ENCODE measurements at regions not wholly inside any gene's neighbourhood (a gene's known extent, or its start where the extent isn't known, plus 50 kb on each side); places are given as distances from the start of the nearest gene placed in this dataset.

DNA sequence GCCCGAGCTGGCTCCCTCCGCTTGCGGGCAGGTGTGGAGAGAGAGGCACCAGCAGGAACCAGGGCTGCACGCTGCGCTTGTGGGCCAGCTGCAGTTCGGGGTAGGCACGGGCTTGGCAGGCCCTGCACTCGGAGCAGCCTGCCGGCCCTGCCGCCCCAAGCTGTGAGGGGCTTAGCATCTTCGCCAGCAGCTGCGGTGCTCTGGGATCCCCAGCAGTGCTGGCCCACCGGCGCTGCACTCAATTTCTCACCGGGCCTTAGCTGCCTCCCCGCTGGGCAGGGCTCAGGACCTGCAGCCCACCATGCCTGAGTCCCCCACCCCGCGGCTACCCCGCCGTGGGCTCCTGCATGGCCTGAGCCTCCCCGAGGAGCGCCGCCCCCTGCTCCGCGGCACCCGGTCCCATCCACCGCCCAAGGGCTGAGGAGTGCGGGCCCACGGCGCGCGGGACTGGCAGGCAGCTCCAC is 434.4 kb upstream of the RGPD4 start:
- DNase-seq, result no peak

DNA sequence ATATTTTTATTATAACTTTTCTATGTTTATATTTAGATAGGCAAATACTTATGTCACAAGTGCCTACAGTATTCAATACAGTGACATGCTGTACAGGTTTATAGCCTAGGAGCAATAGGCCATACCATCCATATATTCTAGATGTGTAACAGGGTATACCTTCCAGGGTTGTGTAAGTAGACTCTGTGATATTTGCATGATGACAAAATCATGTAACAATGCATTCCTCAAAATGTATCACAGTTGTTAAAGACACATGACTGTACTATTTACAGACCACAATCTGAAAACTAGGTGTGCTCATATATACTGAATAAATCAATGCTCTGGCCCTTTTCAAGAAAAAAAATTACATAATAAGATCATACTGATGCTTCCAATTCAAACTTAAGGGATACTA is 433.2 kb upstream of the RGPD4 start:
- no peak for DNase-seq

DNA sequence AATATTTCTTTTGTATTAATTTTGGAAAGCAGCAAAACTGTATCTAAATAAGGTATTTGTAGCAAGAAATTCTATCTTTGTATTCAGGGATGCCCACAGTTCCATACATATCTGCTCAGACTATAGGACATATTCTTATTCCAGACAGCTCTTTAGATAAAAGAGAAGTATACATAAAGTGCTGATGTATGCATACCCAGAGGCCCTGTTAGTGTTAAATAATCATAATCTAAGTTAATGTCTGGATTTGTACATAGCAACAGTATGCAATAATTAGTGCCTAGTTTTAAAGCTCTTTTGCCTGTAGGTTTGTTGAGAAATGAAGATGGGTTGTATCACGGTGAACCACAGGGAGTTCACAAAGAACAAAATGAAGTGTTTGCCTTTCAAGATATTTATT is 428.0 kb upstream of the RGPD4 start:
- DNase-seq, result no peak

DNA sequence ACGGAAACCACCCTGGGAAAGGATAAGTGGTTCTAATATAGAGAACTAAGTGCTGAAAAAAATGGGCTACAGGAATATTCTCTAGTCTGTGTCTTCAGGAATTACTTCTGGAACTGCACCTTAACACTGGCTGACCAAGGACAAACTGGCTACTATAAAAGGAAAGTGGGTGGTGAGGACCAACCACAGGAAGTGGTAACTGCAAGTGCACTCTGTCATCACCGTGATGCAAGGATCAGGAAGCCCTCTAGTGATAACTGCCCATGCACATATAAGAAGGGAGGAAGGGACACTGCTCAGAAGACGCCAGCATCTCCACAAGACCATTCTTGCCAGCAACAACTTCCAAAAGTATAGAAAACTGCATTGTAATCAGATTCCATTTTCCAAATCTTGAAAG is 424.4 kb upstream of the RGPD4 start:
- DNase-seq, result no peak

DNA sequence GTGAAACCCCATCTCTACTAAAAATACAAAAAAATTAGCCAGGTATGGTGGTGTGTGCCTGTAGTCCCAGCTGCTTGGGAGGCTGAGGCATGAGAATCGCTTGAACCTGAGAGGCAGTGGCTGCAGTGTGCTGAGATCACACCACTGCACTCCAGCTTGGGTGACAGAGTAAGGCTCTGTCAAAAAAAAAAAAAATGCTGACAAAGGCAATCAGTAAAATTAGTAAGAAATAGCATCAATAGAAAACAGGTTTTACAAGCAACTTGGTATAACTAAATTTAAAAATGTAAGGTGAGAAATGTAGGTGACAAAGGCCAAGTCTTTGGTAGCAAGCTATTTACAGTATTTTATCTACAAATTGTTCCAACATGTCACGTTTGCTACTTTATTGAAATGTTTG is 421.4 kb upstream of the RGPD4 start:
- no peak for DNase-seq

DNA sequence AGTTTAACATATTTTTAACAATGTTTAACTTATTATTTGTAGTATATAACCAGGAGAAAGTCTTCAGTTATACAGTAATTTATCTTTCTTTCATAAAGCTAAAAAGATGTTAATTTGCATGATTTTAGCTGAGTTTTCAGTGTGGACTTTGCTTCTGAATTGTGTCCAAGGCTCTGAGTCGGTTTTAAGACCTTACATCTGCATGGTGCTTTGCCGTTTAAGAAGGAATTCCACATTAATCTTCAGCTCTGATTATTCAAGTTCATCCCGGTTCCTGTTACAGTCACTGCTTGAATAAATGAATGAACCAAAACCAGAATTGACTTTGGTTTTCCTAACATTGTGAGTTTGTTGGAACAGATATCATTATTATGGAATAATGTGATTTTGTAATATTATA is 419.7 kb upstream of the RGPD4 start:
- DNase-seq, result no peak

DNA sequence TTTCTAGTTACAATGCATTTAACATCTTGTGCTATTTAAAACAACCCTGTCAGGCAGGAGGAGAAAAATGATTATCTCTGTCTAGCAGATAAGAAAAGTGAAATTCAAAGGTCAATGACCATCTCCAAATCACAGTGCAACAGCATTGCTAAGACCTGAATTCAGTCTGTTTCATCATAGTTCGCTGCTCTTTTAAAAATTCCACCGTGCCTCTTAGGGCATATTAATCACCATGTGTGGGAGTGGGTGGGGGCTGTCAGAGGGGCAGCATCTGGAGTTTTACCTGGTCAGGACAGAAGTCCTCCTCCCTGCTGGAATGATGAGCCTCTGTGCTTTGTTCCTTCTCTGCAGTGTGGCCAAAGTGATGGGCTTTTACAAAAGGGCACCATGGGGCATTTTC is 418.7 kb upstream of the RGPD4 start:
- no peak for DNase-seq

DNA sequence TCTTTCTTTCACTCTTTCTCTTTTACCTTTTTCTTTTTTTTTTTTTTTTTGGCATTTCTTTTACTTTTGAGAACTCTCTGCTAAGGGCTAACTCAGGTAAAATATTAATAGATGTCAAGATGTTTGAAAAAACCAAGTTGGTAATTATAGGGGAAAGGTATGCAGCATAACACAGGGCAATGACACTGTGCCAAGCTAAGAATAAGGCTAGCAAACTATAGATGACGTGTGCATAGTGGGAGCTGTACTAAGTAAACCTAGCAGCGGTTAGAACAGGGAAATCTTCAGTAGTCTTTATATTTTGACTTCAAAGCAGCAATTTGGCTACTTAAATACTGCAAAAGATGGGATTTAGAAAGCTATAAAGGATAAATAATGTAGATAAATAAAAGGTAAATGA is 415.4 kb upstream of the RGPD4 start:
- DNase-seq, result no peak

DNA sequence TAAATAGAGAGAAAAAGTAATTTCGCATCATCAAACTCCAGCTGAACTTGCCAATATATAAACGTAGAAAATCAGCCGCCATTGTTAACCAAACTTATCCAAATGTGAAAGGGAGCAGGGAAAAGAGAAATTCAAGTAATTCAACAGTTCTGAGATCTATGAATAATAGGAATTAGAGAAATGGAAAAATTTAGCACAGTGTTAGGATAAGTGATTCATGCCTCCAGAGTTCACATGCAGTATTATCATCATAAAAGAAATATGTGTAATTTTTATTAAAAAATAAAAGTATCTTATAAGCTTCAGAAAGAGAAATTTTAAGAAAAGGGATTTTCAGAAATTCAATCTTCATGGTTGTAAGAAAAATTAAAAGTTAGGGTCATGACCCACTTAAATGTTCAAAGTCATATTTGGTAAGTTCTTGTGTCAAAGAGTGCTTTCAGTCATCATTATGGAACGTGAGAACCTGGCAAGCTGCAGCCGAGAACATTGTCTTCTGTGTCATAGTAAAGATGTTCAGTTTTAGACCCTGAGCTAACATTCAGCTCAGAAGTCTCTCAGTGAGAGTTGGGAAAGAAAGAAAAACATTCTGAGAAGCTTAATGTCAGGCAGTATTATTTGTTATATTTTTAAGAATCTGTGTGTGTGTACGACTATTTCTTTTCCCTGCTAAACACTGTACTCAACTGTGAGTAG is 414.3 kb upstream of the RGPD4 start:
- no peak for DNase-seq

DNA sequence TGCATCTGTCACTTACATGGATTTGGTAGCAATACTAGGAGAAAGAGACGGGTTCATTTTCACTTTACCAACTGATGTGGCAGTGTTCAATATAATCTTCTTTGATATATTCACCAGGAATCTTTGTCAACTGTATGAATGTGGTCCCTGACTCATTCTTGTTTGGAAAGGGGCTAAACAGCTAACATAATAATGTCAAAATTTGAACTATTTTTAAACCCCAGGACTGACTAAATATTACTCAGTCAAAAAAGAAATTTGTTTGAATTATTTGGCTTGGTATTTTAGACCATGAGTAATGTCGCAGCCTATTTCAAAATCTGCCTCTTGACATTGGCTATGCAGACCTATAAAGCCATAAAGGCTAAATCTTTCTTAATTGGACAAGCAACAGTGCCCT is 413.7 kb upstream of the RGPD4 start:
- DNase-seq, result no peak

DNA sequence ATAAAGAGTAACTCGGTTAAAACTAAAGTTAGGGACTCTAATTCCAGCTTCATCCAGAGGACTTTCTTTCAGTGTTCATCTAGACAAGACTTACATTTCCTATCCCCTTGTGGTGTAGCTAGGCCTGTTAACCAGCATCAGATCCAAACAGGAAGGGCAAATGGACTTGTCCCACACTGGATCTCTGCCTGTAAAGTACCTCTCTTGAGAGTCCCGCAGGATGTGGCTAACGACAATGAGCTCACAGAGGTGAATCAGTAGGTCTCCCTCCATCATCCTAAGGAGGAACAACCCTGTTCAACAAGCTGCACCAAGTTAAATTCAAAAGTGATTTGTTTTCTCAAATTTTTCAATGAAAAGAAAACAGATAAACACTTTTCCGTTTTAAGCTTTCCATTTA is 412.3 kb upstream of the RGPD4 start:
- DNase-seq, result no peak

DNA sequence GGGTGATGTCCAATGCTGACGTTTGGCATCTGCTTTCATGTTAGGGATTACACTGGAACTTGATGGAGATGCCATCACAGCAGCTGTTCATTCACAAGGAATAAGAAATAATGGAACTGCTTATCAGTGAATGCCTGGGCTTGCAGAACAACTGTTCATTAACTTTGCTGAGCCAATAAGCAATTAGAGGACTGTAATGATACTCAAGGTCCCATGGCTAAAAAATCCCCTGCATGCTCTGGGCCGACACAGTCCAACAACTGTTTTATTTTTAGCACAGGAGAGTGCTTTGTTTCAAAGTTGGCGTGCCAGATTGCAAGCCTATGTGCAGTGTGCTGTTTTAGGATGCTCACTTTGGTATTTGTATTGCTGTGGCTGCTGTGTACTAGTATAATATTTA is 408.0 kb upstream of the RGPD4 start:
- no peak for DNase-seq

DNA sequence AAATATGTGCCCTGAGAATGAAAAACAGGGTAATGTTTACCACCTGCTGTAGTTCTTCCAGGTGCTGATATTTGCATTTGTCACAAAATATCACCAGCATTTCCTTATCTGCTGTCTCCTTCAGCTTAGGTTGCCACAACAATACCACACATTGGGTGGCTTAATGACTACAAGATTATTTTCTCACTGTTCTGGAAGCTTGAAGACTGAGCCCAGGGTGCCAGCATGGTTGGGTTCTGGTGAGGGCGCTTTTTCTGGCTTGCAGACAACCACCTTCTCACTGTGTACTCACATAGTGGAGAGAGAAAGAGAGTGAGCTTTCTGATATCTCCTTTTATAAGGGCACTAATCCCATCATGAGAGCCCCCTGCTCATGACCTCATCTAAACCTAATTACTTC is 407.5 kb upstream of the RGPD4 start:
- DNase-seq, result no peak

DNA sequence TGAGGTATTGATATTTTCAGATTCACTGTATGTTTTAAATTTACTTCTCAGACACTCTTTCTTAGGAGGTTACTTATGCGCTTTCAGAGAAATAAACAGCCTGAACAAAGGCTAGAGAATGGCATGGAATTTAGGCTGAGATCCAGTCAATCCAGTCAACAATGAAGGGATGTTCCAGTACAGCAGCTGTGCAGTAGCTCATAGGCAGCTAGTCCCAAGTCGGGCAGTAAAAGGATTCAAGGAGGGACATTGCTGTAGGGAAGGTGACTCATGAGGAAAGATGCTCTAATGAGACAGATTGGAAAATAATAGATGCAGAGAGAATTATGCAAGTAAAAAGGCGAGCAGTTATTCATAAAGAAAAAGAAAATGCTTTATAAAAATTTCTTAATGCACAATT is 397.9 kb upstream of the RGPD4 start:
- DNase-seq, result no peak

DNA sequence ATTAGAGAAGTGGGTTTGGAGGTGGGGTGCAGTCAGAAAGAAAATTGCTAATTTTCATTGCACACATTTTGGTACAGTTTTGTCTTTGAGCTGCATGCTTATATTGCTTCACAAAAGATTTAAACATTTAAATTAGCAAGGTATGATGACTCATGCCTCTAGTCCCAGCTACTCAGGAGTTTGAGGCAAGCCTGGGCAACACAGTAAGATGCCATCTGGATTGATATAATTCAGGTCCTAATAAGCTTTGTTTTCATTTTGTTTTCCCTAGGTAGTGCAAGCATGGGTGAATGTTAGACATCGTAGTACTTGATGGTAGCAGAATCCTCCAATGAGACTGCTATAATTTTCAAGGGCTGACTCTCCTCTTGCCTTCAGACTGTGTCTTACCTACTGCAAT is 396.7 kb upstream of the RGPD4 start:
- no peak for DNase-seq

DNA sequence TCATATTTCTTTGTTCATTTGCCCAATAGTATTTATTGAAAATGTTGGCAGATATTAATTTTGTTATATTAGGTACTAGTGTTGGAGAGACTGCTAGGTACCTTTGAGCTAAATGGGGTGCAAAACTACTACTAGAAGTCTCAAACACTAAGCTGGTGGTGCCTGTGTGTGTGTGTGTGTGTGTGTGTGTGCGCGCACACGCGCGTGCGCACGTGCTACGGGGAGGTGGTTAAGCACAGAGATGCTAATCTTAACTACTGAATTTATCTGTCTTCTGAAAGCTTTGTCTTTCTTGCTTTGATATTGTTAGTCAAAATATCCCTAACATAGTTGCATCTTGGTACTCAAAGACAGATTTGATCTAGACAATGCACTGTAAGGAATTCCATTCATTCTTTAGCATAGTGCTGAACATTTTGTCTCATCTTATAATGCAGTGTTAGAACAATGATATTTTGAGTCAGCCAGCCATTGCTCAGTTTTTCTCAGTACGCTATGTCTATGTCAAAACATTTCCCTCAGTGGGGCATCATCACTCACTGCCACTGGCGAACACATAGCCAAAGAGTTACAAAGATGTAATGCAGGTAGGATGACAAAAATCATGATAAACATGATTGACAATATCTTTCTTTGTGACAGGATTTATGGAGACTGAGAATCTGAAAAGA is 396.0 kb upstream of the RGPD4 start:
- no peak for DNase-seq

DNA sequence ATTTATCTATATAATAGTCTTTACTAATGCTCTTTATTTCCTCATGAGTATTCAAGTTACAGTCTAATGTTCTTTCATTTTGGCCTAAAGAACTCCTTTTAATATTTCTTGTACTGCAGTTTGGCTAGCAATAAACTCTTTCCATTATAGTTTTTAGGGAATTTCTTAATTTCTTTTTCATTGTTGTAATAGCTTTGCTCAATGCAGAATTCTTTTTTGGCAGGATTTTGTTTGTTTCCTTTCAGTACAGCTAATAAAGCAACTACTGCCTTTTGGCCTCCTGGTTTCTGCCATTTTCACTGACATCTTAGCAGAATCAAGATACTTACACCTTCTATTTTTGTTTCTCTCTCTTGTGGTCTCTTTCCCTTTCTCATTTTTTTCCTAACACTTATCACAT is 390.4 kb upstream of the RGPD4 start:
- no peak for DNase-seq

DNA sequence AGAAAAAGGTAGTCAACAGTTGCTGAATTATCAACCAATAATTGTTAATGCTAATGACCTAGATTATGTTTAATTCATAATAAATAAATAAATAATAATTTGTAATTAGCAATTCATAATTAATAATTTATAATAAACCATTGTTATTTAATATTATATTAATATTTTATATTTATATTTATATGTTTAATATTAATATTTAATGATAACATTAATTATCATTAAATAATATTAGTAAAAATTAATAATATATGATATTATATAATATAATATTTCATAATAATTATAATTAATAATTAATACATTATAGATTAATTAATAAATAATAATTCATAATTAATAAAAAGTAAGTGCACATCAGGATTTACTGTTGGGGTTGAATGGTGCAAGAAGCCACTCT is 389.4 kb upstream of the RGPD4 start:
- no peak for DNase-seq

DNA sequence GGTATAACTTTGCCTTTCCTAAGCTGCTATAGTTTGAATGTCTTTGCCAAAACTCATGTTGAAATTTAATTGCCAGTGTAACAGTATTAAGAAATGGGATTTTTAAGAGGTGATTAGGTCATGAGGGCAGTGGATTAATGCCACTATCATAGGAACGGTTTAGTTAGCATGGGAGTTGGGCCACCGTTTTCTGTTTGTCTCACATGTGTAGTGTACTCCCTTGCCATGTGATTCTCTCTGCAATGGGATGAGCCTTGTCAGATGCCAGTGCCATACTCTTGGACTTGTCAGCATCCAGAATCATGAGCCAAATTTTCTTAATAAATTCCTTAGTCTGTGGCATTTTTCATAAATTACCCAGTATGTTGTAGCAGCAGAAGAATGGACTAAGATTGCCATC is 388.9 kb upstream of the RGPD4 start:
- no peak for DNase-seq

DNA sequence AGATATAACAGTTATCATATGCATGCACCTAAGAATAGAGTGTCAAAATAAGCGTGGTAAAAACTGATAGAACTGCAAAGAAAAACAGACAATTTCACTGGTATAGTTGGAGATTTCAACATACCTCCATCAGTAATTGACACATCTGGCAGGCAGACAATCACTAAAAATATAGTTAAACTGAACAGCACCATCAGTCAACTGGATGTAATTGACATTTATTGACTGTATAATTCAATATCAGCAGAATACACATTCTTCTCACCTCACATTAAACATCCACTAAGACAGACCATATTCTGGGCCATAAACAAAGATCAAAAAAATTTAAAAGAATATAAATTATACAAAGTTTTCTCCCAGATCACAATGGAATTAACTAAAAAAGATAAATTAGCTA is 378.5 kb upstream of the RGPD4 start:
- DNase-seq, result no peak

DNA sequence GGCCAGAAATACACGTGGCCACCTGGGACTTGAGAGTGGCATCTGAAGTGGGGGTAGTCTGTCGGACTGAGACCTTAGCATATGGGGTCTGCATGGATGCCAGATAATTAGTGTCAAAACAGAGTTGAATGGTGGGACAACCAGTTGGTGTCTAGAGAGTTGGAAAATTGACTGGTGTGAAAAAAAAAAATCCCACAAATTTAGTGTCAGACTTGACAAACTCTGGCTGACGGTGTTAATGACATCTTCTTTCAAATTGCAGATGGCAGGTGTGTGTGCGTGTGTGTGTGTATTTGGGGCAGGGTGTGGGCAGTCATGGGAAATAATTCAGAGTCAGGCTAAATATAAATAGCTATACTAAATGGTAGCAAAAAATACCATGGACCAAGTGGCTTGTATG is 365.4 kb upstream of the RGPD4 start:
- no peak for DNase-seq

DNA sequence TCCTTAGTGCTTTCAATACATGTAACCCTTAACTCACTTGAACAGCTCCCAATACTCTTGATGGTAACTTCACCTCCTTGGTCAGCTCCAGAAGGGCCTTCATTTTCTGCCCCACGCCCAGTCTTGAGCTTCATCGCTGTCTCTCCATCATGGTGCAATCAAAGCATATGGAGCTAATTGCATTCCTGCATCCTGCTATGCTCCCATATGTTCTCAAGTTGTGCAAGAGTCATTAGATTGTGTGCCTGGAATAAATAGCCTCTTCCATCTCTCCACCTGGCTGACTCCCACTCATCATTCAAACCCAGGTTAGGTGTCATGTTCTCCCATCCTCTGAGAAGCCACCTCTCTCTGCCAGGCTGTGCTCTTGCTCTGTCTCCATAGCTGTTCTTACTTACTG is 364.5 kb upstream of the RGPD4 start:
- no peak for DNase-seq

DNA sequence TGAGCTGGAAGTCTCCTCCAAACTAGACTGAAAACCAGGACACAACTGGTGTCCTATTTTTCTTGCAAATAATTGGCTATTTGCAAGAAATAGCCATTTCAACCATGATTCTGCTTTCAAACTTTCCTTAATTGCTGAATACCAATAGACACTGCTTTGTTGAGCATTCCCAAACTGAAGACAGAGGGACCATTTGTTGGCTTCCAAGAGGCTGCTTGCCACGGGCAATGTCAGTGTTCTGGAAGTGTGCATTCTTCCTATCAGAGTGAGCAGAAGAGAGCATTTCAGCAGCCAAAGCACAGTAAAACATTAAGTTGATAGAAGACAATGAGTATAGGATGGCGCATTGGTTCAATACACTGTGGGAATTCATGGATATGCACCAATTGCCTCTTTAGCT is 360.5 kb upstream of the RGPD4 start:
- DNase-seq, result no peak

DNA sequence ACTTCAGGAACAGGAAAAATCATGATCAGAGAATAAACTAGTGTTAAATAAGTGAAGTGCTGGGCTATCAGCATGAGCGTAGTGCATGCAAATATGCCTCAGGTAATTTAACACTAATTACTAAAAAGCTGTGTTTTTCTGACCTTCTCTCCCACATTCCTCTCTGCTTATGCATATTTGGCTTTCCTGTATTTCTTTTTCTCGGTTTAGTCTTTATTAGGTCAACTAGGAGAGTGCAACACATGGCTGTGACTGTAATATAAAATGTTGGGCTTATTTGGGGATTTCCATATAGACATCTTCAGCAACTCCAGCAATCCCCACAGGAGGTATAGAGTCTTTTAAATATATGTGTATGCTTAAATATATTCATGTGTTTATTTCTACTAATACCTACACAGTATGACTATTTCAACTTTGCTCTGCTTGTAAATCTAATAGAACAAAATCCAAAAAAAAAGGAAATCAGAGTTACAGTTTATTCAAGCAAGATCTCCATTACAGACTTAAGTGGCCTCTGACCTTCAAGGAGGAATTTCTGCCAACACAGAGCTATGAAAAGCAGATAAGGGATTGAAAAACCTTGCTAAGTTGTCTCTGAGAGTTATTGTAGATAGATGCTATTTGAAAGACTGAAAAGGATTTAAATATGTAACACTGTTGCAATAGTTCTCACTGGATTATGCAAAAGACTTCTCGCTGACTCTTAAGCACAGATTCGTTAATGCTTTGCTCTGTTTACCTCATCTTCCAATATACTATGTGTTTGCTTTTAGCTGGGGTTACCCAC is 359.5 kb upstream of the RGPD4 start:
- DNase-seq, result no peak

Data from CD4-positive, alpha-beta T cell treated with Interleukin-12 subunit alpha and Interleukin-12 subunit beta, for 1 hour (primary cell).